Neuronal stem cell (in vitro differentiated cells): ENCODE measurements at regions not wholly inside any gene's neighbourhood (a gene's known extent, or its start where the extent isn't known, plus 50 kb on each side); places are given as distances from the start of the nearest gene placed in this dataset.
A peak's percentile ranks its signal among the peaks of the same experiment; 100 is the strongest.
"Not testable (repeated sequence)": the region's sequence is repeated elsewhere in the genome, so short reads cannot be mapped to it uniquely, and the experiment has no call there.

Experiments
- DNase-seq: peaks from one replicate; pipeline ENCODE4 v3.0.0-alpha.2; 2013; ENCODE audit warnings: low spot score
- H2AFZ ChIP-seq: one replicate; pipeline ENCODE4 v1.6.1; 2013; ENCODE audit warnings: mild to moderate bottlenecking, low read length, inconsistent platforms
- H2AK5ac ChIP-seq: 2 replicates; pipeline ENCODE4 v1.6.1; 2013; ENCODE audit warnings: low read depth, mild to moderate bottlenecking, inconsistent platforms, low read length, moderate library complexity, mixed read lengths
- H2BK120ac ChIP-seq: 2 replicates; pipeline ENCODE4 v1.6.1; 2013; ENCODE audit warnings: low read depth, mild to moderate bottlenecking, inconsistent platforms, low read length, moderate library complexity, mixed read lengths
- H2BK12ac ChIP-seq: one replicate; pipeline ENCODE4 v1.6.1; 2013; ENCODE audit warnings: low read length, inconsistent platforms
- H2BK15ac ChIP-seq: 2 replicates; pipeline ENCODE4 v1.6.1; 2013; ENCODE audit warnings: mild to moderate bottlenecking, low read length, inconsistent platforms, mixed read lengths
- H2BK5ac ChIP-seq: one replicate; pipeline ENCODE4 v1.6.1; 2013; ENCODE audit warnings: inconsistent platforms, mild to moderate bottlenecking, low read length, moderate library complexity
- H3K14ac ChIP-seq: one replicate; pipeline ENCODE4 v1.6.1; 2013; ENCODE audit warnings: low read length, inconsistent platforms
- H3K18ac ChIP-seq: 2 replicates; pipeline ENCODE4 v1.6.1; 2013; ENCODE audit warnings: low read length, inconsistent platforms
- H3K23ac ChIP-seq: 2 replicates; pipeline ENCODE4 v1.6.1; 2013; ENCODE audit warnings: low read depth, mild to moderate bottlenecking, mixed read lengths, low read length, inconsistent platforms; ENCODE audit not compliant: poor library complexity
- H3K27ac ChIP-seq: replicated peaks from 3 replicates; pipeline ENCODE4 v1.5.1; 2013; ENCODE audit warnings: low read length, inconsistent platforms
- H3K27me3 ChIP-seq, 3 experiments: 2 replicates each; pipeline ENCODE4 v1.6.1; 2013; ENCODE audit warnings: low read length in 3 of 3, mild to moderate bottlenecking in 2 of 3, inconsistent platforms in 1 of 3, low read depth in 1 of 3, mixed read lengths in 1 of 3, moderate library complexity in 1 of 3; ENCODE audit not compliant: control insufficient read depth in 3 of 3, insufficient read depth in 3 of 3
- H3K36me3 ChIP-seq, 2 donors: replicated peaks in 1 of 2; 2 replicates each; pipeline ENCODE4 v1.6.1; 2013; ENCODE audit warnings: low read length in 2 of 2; ENCODE audit not compliant: control insufficient read depth in 2 of 2, insufficient read depth in 2 of 2
- H3K4ac ChIP-seq: 2 replicates; pipeline ENCODE4 v1.6.1; 2013; ENCODE audit warnings: inconsistent platforms, mild to moderate bottlenecking, low read length, moderate library complexity
- H3K4me1 ChIP-seq, 2 donors: 1 replicate in 1 of 2; 2 replicates in 1 of 2; pipeline ENCODE4 v1.6.1; 2013; ENCODE audit warnings: low read length in 2 of 2, low read depth in 1 of 2; ENCODE audit not compliant: control insufficient read depth in 2 of 2, insufficient read depth in 1 of 2
- H3K4me2 ChIP-seq: one replicate; pipeline ENCODE4 v1.6.1; 2013; ENCODE audit warnings: mild to moderate bottlenecking, low read length, inconsistent platforms; ENCODE audit not compliant: insufficient read depth, poor library complexity, severe bottlenecking
- H3K4me3 ChIP-seq, 2 donors: 2 replicates each; pipeline ENCODE4 v1.5.1; 2013; ENCODE audit warnings: low read length in 2 of 2, mild to moderate bottlenecking in 2 of 2, inconsistent platforms in 1 of 2, moderate library complexity in 1 of 2
- H3K79me1 ChIP-seq: one replicate; pipeline ENCODE4 v1.6.1; 2013; ENCODE audit warnings: low read depth, mild to moderate bottlenecking, inconsistent platforms, low read length, moderate library complexity
- H3K9ac ChIP-seq: one replicate; pipeline ENCODE4 v1.6.1; 2013; ENCODE audit warnings: mild to moderate bottlenecking, low read depth, low read length, inconsistent platforms; ENCODE audit not compliant: poor library complexity
- H3K9me3 ChIP-seq, 2 donors: replicated peaks in 1 of 2; 2 replicates each; pipeline versions ENCODE3 to v1.6.1; 2013; ENCODE audit warnings: low read length in 2 of 2, mild to moderate bottlenecking in 2 of 2, inconsistent platforms in 1 of 2, low read depth in 1 of 2, mixed read lengths in 1 of 2, moderate library complexity in 1 of 2; ENCODE audit not compliant: control insufficient read depth in 2 of 2, insufficient read depth in 1 of 2
- H4K8ac ChIP-seq: one replicate; pipeline ENCODE4 v1.6.1; 2013; ENCODE audit warnings: low read depth, mild to moderate bottlenecking, inconsistent platforms, low read length, moderate library complexity
- H4K91ac ChIP-seq: one replicate; pipeline ENCODE4 v1.6.1; 2013; ENCODE audit warnings: low read length, low read depth, mild to moderate bottlenecking, inconsistent platforms; ENCODE audit not compliant: poor library complexity
- WGBS, 2 donors: extraction: QIAGEN DNeasy Blood & Tissue Kit; methylation state at CpG; one replicate each; pipeline ENCODE4 v1.1.7; 2013; ENCODE audit warnings: missing lambda C conversion rate in 2 of 2, mixed read lengths in 1 of 2; ENCODE audit not compliant: insufficient read length in 2 of 2, insufficient replicate concordance in 1 of 2; ENCODE audit errors: extremely low coverage in 2 of 2; 5-methylcytosine and 5-hydroxymethylcytosine counted together

GRCh38 chr5:179459771-179460170, 90.6 kb upstream of the RUFY1 start:
- WGBS, 2 donors = no CpG with 5 or more reads among the region's 10 CpGs
- H4K8ac ChIP-seq = no peak overlapping the region
- no peaks in the 10 kb centered on the region for H3K79me1 ChIP-seq
- no peak overlapping the region for H2BK5ac ChIP-seq
- peak overlapping the region in 1 of 2 donors; percentile 46 for H3K4me3 ChIP-seq
- no peak overlapping the region for H2BK12ac ChIP-seq
- H3K14ac ChIP-seq = no peak overlapping the region
- no peak overlapping the region for H2BK15ac ChIP-seq
- H3K27me3 ChIP-seq = no peaks in the 10 kb centered on the region
- H3K9me3 ChIP-seq = peaks cover 0 to 2% of the 10 kb centered on the region in 2 donors
- H2AFZ ChIP-seq = no peak overlapping the region
- no peak overlapping the region for H3K18ac ChIP-seq
- no peaks in the 10 kb centered on the region for H3K4me1 ChIP-seq
- no peak overlapping the region for H3K4me2 ChIP-seq
- H3K9ac ChIP-seq = no peak overlapping the region
- H3K4ac ChIP-seq = no peak overlapping the region
- DNase-seq = no peak
- no peak overlapping the region for H3K23ac ChIP-seq
- H4K91ac ChIP-seq = no peak overlapping the region
- H2BK120ac ChIP-seq = no peak overlapping the region
- H3K36me3 ChIP-seq = no peaks in the 10 kb centered on the region
- no peak overlapping the region for H2AK5ac ChIP-seq
- no peak overlapping the region for H3K27ac ChIP-seq

- Histone ChIP-seq H3K14ac (no peak overlapping the region), H3K27ac (no peak overlapping the region), H3K4me3 (no peak overlapping the region), H2BK5ac (no peak overlapping the region), H3K27me3 (no peaks in the 10 kb centered on the region), H3K9ac (no peak overlapping the region), H2BK120ac (no peak overlapping the region), H3K36me3 (no peaks in the 10 kb centered on the region), H4K8ac (no peak overlapping the region), H3K4me1 (no peaks in the 10 kb centered on the region), H2AFZ (no peak overlapping the region), H3K9me3 (no peaks in the 10 kb centered on the region), H3K23ac (no peak overlapping the region), H2BK12ac (no peak overlapping the region), H2BK15ac (no peak overlapping the region), H2AK5ac (no peak overlapping the region), H3K4ac (no peak overlapping the region), H4K91ac (no peak overlapping the region), H3K79me1 (no peaks in the 10 kb centered on the region), H3K4me2 (no peak overlapping the region), H3K18ac (no peak overlapping the region)
- no peak for DNase-seq
- no CpG with 5 or more reads among the region's 8 CpGs for WGBS, 2 donors
Observed at GRCh38 chr5:179457612-179458011, 92.7 kb upstream of the RUFY1 start.

- H2AFZ ChIP-seq, H2BK15ac ChIP-seq, H2BK5ac ChIP-seq, H2BK12ac ChIP-seq, H3K18ac ChIP-seq, H4K91ac ChIP-seq, DNase-seq, H3K23ac ChIP-seq, H4K8ac ChIP-seq, H3K9ac ChIP-seq, H2AK5ac ChIP-seq, H3K27ac ChIP-seq, H3K4me2 ChIP-seq, H3K79me1 ChIP-seq, H3K9me3 ChIP-seq, H3K36me3 ChIP-seq, H3K4ac ChIP-seq, H3K4me1 ChIP-seq, H3K27me3 ChIP-seq, H3K14ac ChIP-seq, H2BK120ac ChIP-seq: not testable (repeated sequence)
- WGBS, 2 donors = no CpG with 5 or more reads among the region's 15 CpGs
- peak overlapping the region in 1 of 2 donors; percentile 14 for H3K4me3 ChIP-seq
Observed at GRCh38 chr5:179456075-179456474, 94.3 kb upstream of the RUFY1 start.

GRCh38 chr5:179455320-179455719, 95.0 kb upstream of the RUFY1 start:
- DNase-seq = no peak
- Histone ChIP-seq H3K4me1 (no peaks in the 10 kb centered on the region), H4K91ac (no peak overlapping the region), H2AK5ac (no peak overlapping the region), H3K4me2 (no peak overlapping the region), H3K14ac (no peak overlapping the region), H3K79me1 (no peaks in the 10 kb centered on the region), H3K4me3 (no peak overlapping the region), H3K9me3 (peaks cover 0 to 6% of the 10 kb centered on the region in 2 donors), H2AFZ (no peak overlapping the region), H2BK12ac (no peak overlapping the region), H3K27ac (no peak overlapping the region), H3K4ac (no peak overlapping the region), H2BK120ac (no peak overlapping the region), H3K18ac (no peak overlapping the region), H4K8ac (no peak overlapping the region), H3K23ac (no peak overlapping the region), H3K9ac (no peak overlapping the region), H2BK15ac (no peak overlapping the region), H3K36me3 (no peaks in the 10 kb centered on the region), H3K27me3 (no peaks in the 10 kb centered on the region), H2BK5ac (no peak overlapping the region)
- no CpG with 5 or more reads among the region's 15 CpGs for WGBS, 2 donors
